ENCODE measurements at regions not wholly inside any gene's neighbourhood (a gene's known extent, or its start where the extent isn't known, plus 50 kb on each side); places are given as distances from the start of the nearest gene placed in this dataset.

DNA sequence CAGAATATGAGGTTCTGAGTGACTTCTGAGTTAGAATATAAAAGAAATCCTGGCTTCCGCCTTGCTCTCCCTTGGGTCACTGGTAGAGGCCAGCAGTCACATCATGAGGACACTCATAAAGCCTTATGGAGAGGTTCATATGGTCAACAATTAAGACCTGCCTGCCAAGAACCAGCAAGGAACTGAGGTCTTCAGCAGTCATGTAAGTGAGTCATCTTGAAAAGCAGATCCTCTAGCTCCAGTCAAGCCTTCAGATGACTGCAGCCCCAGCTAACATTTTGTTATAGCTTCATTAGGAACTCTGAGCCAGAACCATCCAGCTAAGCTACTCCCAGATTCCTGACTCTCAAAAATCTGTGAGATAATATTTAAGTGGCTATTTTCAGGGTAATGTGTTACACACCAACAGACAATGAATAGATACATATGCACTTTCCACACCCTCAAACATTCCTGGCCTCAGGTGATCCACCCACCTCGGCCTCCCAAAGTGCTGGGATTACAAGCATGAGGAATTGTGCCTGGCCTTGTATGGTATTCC is 447.2 kb downstream of the SHQ1 start:
- DNase-seq = no peak
- Mint-ChIP-seq H3K27ac (no peak overlapping the region), H3K36me3 (ENCODE audit: low read depth) (peaks cover 4% of the 10 kb centered on the region), H3K4me3 (no peak overlapping the region), H3K4me1 (ENCODE audit: low read depth) (peaks cover 2% of the 10 kb centered on the region), H3K27me3 (ENCODE audit: low read depth) (no peaks in the 10 kb centered on the region), H3K9me3 (ENCODE audit: insufficient read depth) (no peaks in the 10 kb centered on the region)
- ATAC-seq = no peak
- CTCF ChIA-PET = no interaction called here
- POLR2A ChIA-PET = no interaction called here

DNA sequence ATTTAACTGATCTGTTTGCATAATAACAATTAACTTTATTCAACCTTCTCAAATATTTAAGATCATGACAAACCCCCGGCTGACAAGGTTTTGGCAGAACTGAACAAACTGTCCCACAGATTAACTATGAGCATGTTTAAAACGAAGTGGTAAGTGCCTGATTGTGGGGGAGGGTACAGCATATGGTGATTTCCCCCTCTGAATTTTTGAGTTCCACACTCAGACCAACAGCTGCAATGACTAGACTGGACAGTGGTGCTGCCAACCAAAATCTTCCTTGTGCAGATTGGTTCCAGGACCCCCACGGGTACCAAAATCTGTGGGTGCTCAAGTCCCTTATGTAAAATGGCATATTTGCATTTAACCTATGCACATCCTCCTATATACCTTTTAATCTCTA is 449.5 kb downstream of the SHQ1 start:
- POLR2A ChIA-PET = no interaction called here
- DNase-seq (no peak), ATAC-seq (no peak)
- H3K27ac Mint-ChIP-seq = no peak overlapping the region
- H3K4me1 Mint-ChIP-seq (ENCODE audit: low read depth) = no peaks in the 10 kb centered on the region
- CTCF ChIA-PET = no interaction called here
- H3K36me3 Mint-ChIP-seq (ENCODE audit: low read depth) = peaks cover 4% of the 10 kb centered on the region
- H3K27me3 Mint-ChIP-seq (ENCODE audit: low read depth) = no peaks in the 10 kb centered on the region
- H3K4me3 Mint-ChIP-seq = no peak overlapping the region
- no peaks in the 10 kb centered on the region for H3K9me3 Mint-ChIP-seq (ENCODE audit: insufficient read depth)

DNA sequence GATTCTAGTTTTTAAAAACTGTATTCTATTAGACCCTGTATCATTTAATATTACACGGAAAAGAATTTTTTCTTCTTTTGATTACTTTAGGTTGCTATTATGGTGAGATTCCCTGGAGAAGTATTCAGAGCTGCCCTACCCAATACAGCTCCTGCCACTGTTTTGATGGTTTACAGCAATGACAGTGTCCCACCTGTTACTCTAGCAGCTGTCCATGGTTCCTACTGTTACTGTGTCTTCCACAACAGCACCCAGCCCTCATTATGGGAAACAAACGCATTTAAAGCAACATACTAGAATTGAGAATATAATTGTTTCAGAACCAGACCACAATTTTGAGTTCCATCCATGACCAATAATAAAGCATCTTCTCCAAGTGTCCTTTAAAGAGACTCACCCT is 450.7 kb downstream of the SHQ1 start:
- no peaks in the 10 kb centered on the region for H3K27me3 Mint-ChIP-seq (ENCODE audit: low read depth)
- DNase-seq (no peak), ATAC-seq (no peak)
- H3K4me3 Mint-ChIP-seq = no peak overlapping the region
- CTCF ChIA-PET = no interaction called here
- H3K36me3 Mint-ChIP-seq (ENCODE audit: low read depth) = peaks cover under 1% of the 10 kb centered on the region
- peaks cover 3% of the 10 kb centered on the region for H3K4me1 Mint-ChIP-seq (ENCODE audit: low read depth)
- H3K27ac Mint-ChIP-seq = no peak overlapping the region
- POLR2A ChIA-PET = no interaction called here
- no peaks in the 10 kb centered on the region for H3K9me3 Mint-ChIP-seq (ENCODE audit: insufficient read depth)

DNA sequence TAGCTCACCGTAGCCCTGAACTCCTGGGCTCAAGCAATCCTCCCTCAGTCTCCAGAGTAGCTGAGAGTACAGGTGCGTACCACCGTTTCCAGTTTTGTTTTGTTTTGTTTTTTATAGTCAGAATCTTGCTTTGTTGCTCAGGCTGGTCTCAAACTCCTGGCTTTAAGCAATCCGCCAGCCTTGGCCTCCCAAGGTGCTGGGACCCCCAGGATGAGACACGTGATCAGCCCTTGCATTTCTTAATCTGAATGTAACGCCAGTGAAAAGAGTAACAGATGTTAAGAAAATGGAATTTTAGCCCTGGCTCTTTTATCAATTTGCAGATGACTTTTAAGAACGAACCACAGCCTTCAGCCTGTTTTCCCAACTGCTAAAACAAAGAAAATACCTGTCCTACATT is 451.3 kb downstream of the SHQ1 start:
- H3K4me1 Mint-ChIP-seq (ENCODE audit: low read depth) = peaks cover 3% of the 10 kb centered on the region

DNA sequence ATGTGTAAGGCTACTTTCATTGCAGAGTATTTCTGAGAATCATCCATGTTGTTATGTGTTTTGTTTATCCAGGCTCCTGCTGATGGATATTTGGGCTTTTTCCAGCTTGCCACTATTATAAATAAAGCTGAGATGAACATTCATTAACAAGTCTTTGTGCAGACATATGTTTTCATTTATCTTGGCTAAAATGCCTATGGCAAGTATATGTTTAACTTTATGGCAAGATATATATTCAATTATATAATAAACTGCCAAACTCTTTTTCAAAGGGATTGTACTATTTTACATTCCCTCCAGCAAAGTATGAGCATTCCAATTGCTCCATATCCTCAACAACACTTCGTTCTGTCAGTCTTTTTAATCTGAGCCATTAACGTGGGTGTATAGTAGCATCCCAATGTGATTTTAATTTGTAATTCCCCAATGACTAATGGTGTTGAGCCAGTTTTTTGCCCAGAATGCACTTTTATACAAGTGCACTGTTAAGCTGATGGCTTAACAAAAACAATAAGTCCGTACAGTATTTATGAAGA is 452.4 kb downstream of the SHQ1 start:
- POLR2A ChIA-PET = no interaction called here
- no peaks in the 10 kb centered on the region for H3K27me3 Mint-ChIP-seq (ENCODE audit: low read depth)
- DNase-seq = no peak
- CTCF ChIA-PET = no interaction called here
- H3K4me1 Mint-ChIP-seq (ENCODE audit: low read depth) = peaks cover 3% of the 10 kb centered on the region
- no peak for ATAC-seq
- H3K9me3 Mint-ChIP-seq (ENCODE audit: insufficient read depth) = no peaks in the 10 kb centered on the region
- no peak overlapping the region for H3K27ac Mint-ChIP-seq
- no peaks in the 10 kb centered on the region for H3K36me3 Mint-ChIP-seq (ENCODE audit: low read depth)
- H3K4me3 Mint-ChIP-seq = no peak overlapping the region

More for the DNA sequence above, 451.3 kb downstream of the SHQ1 start:
- H3K27me3 Mint-ChIP-seq (ENCODE audit: low read depth) = no peaks in the 10 kb centered on the region
- H3K9me3 Mint-ChIP-seq (ENCODE audit: insufficient read depth) = no peaks in the 10 kb centered on the region
- ATAC-seq (no peak), DNase-seq (no peak)
- POLR2A ChIA-PET = no interaction called here
- CTCF ChIA-PET = no interaction called here
- no peaks in the 10 kb centered on the region for H3K36me3 Mint-ChIP-seq (ENCODE audit: low read depth)
- H3K4me3 Mint-ChIP-seq = no peak overlapping the region
- H3K27ac Mint-ChIP-seq = no peak overlapping the region

DNA sequence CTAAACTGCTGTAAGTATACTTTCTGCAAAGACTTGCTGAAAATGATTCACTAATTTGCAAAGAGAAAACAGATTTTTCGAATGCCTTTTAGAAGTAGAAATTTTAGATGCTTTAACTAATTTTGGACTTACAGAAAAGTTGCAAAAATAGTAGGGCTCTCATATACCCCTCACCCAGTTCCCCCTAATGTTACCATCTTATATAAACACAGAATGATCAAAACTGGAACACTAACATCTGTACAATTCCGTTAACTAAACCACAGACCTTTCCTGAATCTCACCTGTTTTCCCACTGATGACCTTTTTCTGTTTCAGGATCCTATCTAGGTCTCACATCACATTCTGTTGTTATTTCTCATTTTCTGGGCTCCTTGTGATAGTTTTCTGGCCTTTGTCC is 454.8 kb downstream of the SHQ1 start:
- Mint-ChIP-seq H3K27ac (no peak overlapping the region), H3K4me1 (ENCODE audit: low read depth) (peaks cover 3% of the 10 kb centered on the region), H3K9me3 (ENCODE audit: insufficient read depth) (no peaks in the 10 kb centered on the region), H3K4me3 (no peak overlapping the region), H3K27me3 (ENCODE audit: low read depth) (no peaks in the 10 kb centered on the region), H3K36me3 (ENCODE audit: low read depth) (no peaks in the 10 kb centered on the region)
- ChIA-PET CTCF (interaction anchor here (1.4 kb wide), 1 partner anchor 10 kb away, joined by 3 read pairs; no protein-coding TSS in a partner anchor), POLR2A (no interaction called here)
- ATAC-seq (no peak), DNase-seq (no peak)

DNA sequence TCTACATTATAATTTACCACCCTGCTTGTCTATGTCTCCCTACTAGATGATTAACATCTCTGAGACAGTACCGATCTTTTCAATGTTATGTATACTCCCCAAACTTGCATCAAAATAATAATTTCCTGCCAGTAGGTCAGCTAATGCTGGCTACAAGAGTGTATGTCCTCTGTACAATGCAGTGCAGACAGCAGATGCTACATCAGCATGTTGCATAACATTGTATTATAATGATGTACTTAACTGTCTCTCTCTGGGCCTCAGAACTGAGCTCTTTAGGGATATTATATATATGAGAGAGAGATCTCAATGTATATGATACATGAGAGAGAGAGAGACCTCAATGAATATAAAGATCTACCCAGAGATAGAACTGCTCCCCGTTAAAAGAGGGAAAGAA is 456.6 kb downstream of the SHQ1 start:
- ATAC-seq = no peak
- Mint-ChIP-seq H3K27ac (no peak overlapping the region), H3K4me3 (no peak overlapping the region), H3K4me1 (ENCODE audit: low read depth) (peaks cover 3% of the 10 kb centered on the region), H3K36me3 (ENCODE audit: low read depth) (no peaks in the 10 kb centered on the region), H3K9me3 (ENCODE audit: insufficient read depth) (no peaks in the 10 kb centered on the region), H3K27me3 (ENCODE audit: low read depth) (no peaks in the 10 kb centered on the region)
- ChIA-PET CTCF (no interaction called here), POLR2A (no interaction called here)
- no peak for DNase-seq

DNA sequence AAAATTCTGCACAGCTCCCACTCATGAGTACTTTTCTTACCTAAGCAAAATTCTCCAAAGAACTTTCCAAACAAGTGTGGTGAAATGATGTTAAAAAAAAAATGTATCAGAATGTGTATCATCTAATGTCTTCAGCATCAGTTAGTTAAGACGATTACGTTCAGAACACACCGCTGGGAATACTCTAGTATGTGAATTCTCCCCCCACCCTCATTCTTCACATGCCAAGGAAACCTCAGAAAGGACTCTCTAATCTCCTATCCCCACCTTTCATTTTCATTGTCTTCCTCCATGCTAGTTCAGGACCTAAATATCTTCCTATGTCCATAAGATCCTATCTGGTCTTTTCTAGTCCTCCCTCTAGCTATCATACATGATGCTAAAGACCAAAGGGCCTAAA is 457.4 kb downstream of the SHQ1 start:
- POLR2A ChIA-PET = no interaction called here
- H3K27ac Mint-ChIP-seq = no peak overlapping the region
- CTCF ChIA-PET = no interaction called here
- no peak overlapping the region for H3K4me3 Mint-ChIP-seq
- H3K4me1 Mint-ChIP-seq (ENCODE audit: low read depth) = peaks cover 3% of the 10 kb centered on the region
- DNase-seq (no peak), ATAC-seq (no peak)
- no peaks in the 10 kb centered on the region for H3K27me3 Mint-ChIP-seq (ENCODE audit: low read depth)
- no peaks in the 10 kb centered on the region for H3K9me3 Mint-ChIP-seq (ENCODE audit: insufficient read depth)
- H3K36me3 Mint-ChIP-seq (ENCODE audit: low read depth) = no peaks in the 10 kb centered on the region

DNA sequence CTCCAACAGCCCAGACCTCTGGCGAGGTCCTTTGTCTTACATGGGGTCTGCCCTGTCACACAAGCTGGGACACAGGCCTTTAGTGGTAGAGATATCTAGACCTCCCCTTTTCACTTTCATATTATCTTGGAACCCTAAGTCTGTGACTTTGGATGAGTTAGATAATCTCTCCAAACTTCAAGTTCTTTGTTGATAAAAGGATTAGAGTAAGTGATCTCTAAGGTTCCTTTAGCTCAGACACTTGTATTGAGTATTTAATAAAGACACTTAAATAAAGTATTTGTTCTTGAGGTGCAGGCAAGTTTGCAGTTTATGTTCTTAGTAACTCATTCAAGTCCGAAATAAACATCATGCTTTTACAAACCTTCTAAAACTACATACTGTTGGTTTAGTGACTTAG is 459.6 kb downstream of the SHQ1 start:
- no peak overlapping the region for H3K4me3 Mint-ChIP-seq
- ATAC-seq (no peak), DNase-seq (no peak)
- H3K4me1 Mint-ChIP-seq (ENCODE audit: low read depth) = peaks cover 11% of the 10 kb centered on the region
- no peaks in the 10 kb centered on the region for H3K27me3 Mint-ChIP-seq (ENCODE audit: low read depth)
- no peaks in the 10 kb centered on the region for H3K9me3 Mint-ChIP-seq (ENCODE audit: insufficient read depth)
- H3K36me3 Mint-ChIP-seq (ENCODE audit: low read depth) = no peaks in the 10 kb centered on the region
- no peak overlapping the region for H3K27ac Mint-ChIP-seq
- CTCF ChIA-PET = no interaction called here
- POLR2A ChIA-PET = no interaction called here

DNA sequence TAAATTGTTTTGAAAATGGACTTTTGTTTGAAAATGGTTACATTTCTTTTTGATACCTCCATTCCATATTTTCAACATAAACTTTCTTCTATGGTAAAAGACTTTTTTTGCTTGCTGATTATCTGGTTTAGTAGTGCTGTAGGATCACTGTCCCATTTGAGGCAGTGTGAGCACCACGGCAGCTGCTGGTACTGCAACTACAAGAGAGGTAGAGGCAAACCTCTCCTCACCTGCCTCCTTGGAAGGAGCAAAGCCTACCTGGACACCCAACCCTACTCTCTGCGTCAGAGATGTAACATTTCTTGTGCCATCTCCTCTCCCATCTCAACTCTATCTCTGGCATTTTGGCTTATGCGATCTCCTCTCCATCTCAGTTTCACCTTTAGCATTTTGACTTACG is 460.1 kb downstream of the SHQ1 start:
- ATAC-seq = no peak
- Mint-ChIP-seq H3K36me3 (ENCODE audit: low read depth) (no peaks in the 10 kb centered on the region), H3K27me3 (ENCODE audit: low read depth) (no peaks in the 10 kb centered on the region), H3K9me3 (ENCODE audit: insufficient read depth) (no peaks in the 10 kb centered on the region), H3K4me3 (no peak overlapping the region), H3K27ac (no peak overlapping the region), H3K4me1 (ENCODE audit: low read depth) (peaks cover 9% of the 10 kb centered on the region)
- CTCF ChIA-PET = no interaction called here
- DNase-seq = no peak
- POLR2A ChIA-PET = no interaction called here

DNA sequence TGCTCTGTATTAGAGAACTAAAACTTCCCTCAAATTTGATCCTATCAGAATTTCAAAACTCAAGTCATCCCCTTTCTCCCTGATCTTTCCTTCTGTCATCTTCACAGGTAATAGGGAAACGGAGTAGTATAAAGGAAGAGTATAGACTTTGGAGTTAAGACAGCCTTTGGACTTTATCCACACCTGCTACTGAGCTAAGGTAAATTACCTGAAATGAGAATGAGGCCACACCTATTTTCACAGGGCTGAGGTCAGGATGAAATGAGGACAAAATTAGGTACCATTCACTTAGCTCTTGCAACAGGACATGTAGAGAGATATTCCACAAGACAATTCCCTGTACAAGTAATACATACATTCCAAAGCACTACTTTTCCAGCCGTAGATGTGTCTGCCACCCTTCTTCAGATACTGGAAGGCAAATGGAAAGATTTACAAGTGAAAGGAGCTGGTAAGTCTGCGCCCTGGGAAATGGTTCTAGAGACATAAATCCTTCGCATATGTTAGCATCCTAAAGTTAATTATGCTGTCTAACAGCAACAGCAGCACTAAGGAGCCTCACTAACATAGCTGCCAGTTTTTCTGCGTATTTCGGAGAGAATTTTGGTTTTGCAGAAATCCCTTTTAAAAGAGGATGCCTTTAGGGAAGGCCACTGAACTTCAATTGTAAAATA is 461.8 kb downstream of the SHQ1 start:
- DNase-seq (no peak), ATAC-seq (no peak)
- H3K9me3 Mint-ChIP-seq (ENCODE audit: insufficient read depth) = no peaks in the 10 kb centered on the region
- no peak overlapping the region for H3K4me3 Mint-ChIP-seq
- CTCF ChIA-PET = no interaction called here
- H3K27me3 Mint-ChIP-seq (ENCODE audit: low read depth) = no peaks in the 10 kb centered on the region
- peaks cover 19% of the 10 kb centered on the region for H3K4me1 Mint-ChIP-seq (ENCODE audit: low read depth)
- H3K36me3 Mint-ChIP-seq (ENCODE audit: low read depth) = no peaks in the 10 kb centered on the region
- POLR2A ChIA-PET = no interaction called here
- no peak overlapping the region for H3K27ac Mint-ChIP-seq

DNA sequence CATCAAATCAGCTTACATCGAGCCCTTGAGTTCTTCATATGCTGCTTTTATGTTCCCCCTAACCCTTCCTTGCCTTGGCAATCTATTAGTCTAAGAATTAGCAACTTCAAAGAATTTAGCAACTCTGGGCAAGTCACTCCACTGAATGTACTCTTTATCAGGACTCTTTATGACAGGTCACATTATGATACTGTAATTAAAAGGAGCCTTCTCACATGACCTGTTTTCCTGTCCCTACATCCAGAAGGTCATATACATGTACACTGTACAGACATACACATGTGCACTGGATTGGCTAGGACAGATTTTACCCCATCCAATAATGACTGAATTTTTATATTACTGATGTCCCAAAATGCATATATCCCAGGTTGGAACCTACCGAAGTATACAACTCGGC is 463.1 kb downstream of the SHQ1 start:
- POLR2A ChIA-PET = no interaction called here
- Mint-ChIP-seq H3K36me3 (ENCODE audit: low read depth) (no peaks in the 10 kb centered on the region), H3K4me1 (ENCODE audit: low read depth) (peaks cover 23% of the 10 kb centered on the region), H3K4me3 (no peak overlapping the region), H3K9me3 (ENCODE audit: insufficient read depth) (no peaks in the 10 kb centered on the region), H3K27ac (no peak overlapping the region), H3K27me3 (ENCODE audit: low read depth) (no peaks in the 10 kb centered on the region)
- DNase-seq = no peak
- ATAC-seq = no peak
- CTCF ChIA-PET = no interaction called here

DNA sequence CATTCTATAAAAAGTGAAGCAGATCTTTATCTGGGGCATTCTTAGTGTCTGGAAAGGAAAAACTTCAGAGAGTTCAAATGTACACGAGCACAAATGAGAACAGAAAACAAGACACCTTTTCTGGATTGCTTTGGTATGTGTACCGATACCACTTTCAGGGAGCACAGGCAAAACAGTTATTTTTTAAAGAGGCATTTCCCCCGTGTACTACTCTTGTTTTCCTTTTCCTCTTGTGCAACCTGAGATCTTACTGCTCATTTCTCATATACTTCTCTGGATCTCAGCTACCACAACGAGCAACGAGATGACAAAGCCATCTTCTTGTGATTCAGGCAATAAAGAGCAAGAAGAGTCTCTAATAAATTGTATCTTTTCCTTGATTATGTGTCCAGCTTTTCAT is 463.6 kb downstream of the SHQ1 start:
- ATAC-seq (no peak), DNase-seq (no peak)
- H3K27ac Mint-ChIP-seq = no peak overlapping the region
- no peak overlapping the region for H3K4me3 Mint-ChIP-seq
- no peaks in the 10 kb centered on the region for H3K27me3 Mint-ChIP-seq (ENCODE audit: low read depth)
- peaks cover 23% of the 10 kb centered on the region for H3K4me1 Mint-ChIP-seq (ENCODE audit: low read depth)
- POLR2A ChIA-PET = no interaction called here
- no peaks in the 10 kb centered on the region for H3K36me3 Mint-ChIP-seq (ENCODE audit: low read depth)
- CTCF ChIA-PET = no interaction called here
- no peaks in the 10 kb centered on the region for H3K9me3 Mint-ChIP-seq (ENCODE audit: insufficient read depth)

All from activated CD8-positive, alpha-beta T cell treated with anti-CD3 and anti-CD28 coated beads, Interleukin-2, amount 10 ng/mL, durations not matched to agents 7 days and 5 days (primary cell).